ENCODE measurements at regions not wholly inside any gene's neighbourhood (a gene's known extent, or its start where the extent isn't known, plus 50 kb on each side); places are given as distances from the start of the nearest gene placed in this dataset.

GRCh38 chr2:189940913-189941312 is 121.6 kb downstream of the MSTN start:
- H3K4me1 ChIP-seq (ENCODE audit: control insufficient read depth, low read length), result peaks cover 3% of the 10 kb centered on the region
- TF ChIP-seq EZH2phosphoT487 (IDR thresholded peaks at IDR 0.05; ENCODE audit: borderline replicate concordance, low read length), result no peak
- TF ChIP-seq CTCF (IDR thresholded peaks at IDR 0.05; ENCODE audit: low read depth, low read length, poor library complexity, severe bottlenecking), result no peak
- no peak overlapping the region for H3K4me2 ChIP-seq (ENCODE audit: low read length)
- no peaks in the 10 kb centered on the region for H3K79me2 ChIP-seq (ENCODE audit: control insufficient read depth, low read length)
- H3K9me2 ChIP-seq (replicated peaks; ENCODE audit: control insufficient read depth, low read length), result no peaks in the 10 kb centered on the region
- H3K4me3 ChIP-seq (ENCODE audit: low read length), result no peak overlapping the region
- H3K27ac ChIP-seq (ENCODE audit: low read depth, low read length), result no peak overlapping the region
- no peaks in the 10 kb centered on the region; the same call in 1 of the 2 replicates for H3K36me3 ChIP-seq (ENCODE audit: control insufficient read depth, low read length)
- H3F3A ChIP-seq (ENCODE audit: control insufficient read depth, insufficient read depth), result no peaks in the 10 kb centered on the region
- H3K27me3 ChIP-seq (ENCODE audit: control insufficient read depth, low read length), result no peaks in the 10 kb centered on the region
- peaks cover 31% of the 10 kb centered on the region for H3K9me3 ChIP-seq (ENCODE audit: control insufficient read depth, insufficient read depth, low read length)
- no peaks in the 10 kb centered on the region for H4K20me1 ChIP-seq (ENCODE audit: control insufficient read depth, insufficient read depth, low read depth, low read length)

DNA sequence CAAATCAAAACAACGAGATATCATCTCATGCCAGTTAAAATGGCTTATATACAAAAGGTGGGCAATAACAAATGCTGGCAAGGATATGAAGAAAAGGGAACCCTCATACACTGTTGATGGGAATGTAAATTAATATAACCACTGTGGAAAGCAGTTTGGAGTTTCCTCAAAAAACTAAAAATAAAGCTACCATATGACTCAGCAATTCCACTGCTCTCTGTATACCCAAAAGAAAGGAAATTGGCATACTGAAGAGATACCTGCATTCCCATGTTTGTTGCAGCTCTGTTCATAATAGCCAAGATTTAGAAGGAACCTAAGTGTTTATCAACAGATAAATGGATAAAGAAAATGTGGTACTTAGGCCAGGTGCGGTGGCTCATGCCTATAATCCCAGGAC is 124.8 kb downstream of the MSTN start:
- no peak for TF ChIP-seq CTCF (IDR thresholded peaks at IDR 0.05; ENCODE audit: low read depth, low read length, poor library complexity, severe bottlenecking)
- TF ChIP-seq EZH2phosphoT487 (IDR thresholded peaks at IDR 0.05; ENCODE audit: borderline replicate concordance, low read length), result no peak
- Histone ChIP-seq H3K36me3 (ENCODE audit: control insufficient read depth, low read length) (no peaks in the 10 kb centered on the region), H3F3A (ENCODE audit: control insufficient read depth, insufficient read depth) (no peaks in the 10 kb centered on the region), H4K20me1 (ENCODE audit: control insufficient read depth, insufficient read depth, low read depth, low read length) (no peaks in the 10 kb centered on the region), H3K4me3 (ENCODE audit: low read length) (no peak overlapping the region), H3K4me2 (ENCODE audit: low read length) (no peak overlapping the region), H3K9me2 (replicated peaks; ENCODE audit: control insufficient read depth, low read length) (no peaks in the 10 kb centered on the region), H3K27me3 (ENCODE audit: control insufficient read depth, low read length) (no peaks in the 10 kb centered on the region), H3K79me2 (ENCODE audit: control insufficient read depth, low read length) (no peaks in the 10 kb centered on the region), H3K9me3 (ENCODE audit: control insufficient read depth, insufficient read depth, low read length) (peaks cover 18% of the 10 kb centered on the region), H3K27ac (ENCODE audit: low read depth, low read length) (no peak overlapping the region), H3K4me1 (ENCODE audit: control insufficient read depth, low read length) (no peaks in the 10 kb centered on the region)

- no peaks in the 10 kb centered on the region for H3K79me2 ChIP-seq (ENCODE audit: control insufficient read depth, low read length)
- no peaks in the 10 kb centered on the region for H3K9me2 ChIP-seq (replicated peaks; ENCODE audit: control insufficient read depth, low read length)
- H4K20me1 ChIP-seq (ENCODE audit: control insufficient read depth, insufficient read depth, low read depth, low read length), result no peaks in the 10 kb centered on the region
- H3F3A ChIP-seq (ENCODE audit: control insufficient read depth, insufficient read depth), result no peaks in the 10 kb centered on the region
- H3K4me2 ChIP-seq (ENCODE audit: low read length), result no peak overlapping the region
- no peaks in the 10 kb centered on the region for H3K4me1 ChIP-seq (ENCODE audit: control insufficient read depth, low read length)
- H3K36me3 ChIP-seq (ENCODE audit: control insufficient read depth, low read length), result no peaks in the 10 kb centered on the region
- no peak for TF ChIP-seq EZH2phosphoT487 (IDR thresholded peaks at IDR 0.05; ENCODE audit: borderline replicate concordance, low read length)
- H3K27ac ChIP-seq (ENCODE audit: low read depth, low read length), result no peak overlapping the region
- no peak overlapping the region for H3K4me3 ChIP-seq (ENCODE audit: low read length)
- H3K9me3 ChIP-seq (ENCODE audit: control insufficient read depth, insufficient read depth, low read length), result no peaks in the 10 kb centered on the region
- H3K27me3 ChIP-seq (ENCODE audit: control insufficient read depth, low read length), result no peaks in the 10 kb centered on the region
Measured at GRCh38 chr2:189933911-189934399, 128.6 kb downstream of the MSTN start.

DNA sequence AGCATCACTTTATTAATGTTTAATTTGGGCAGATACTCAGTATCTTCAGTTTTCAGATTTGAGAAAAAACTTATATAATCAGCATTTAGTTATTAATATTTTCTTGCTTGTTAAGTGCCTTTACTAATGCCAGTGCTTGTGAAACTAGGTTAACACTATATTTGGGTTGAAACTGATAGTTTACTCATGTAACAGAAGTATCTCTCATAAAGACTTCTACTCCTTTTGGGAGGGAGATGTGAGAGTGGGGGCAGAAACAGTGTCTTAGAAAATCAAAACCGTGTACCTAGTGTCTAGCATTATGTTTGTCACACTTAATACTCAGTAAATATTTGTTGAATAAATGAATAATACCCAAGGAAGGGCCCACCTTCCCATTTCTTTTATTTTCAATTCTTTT is 129.5 kb downstream of the MSTN start:
- H4K20me1 ChIP-seq (ENCODE audit: control insufficient read depth, insufficient read depth, low read depth, low read length), result no peaks in the 10 kb centered on the region
- H3K36me3 ChIP-seq (ENCODE audit: control insufficient read depth, low read length), result no peaks in the 10 kb centered on the region
- H3K9me2 ChIP-seq (replicated peaks; ENCODE audit: control insufficient read depth, low read length), result no peaks in the 10 kb centered on the region
- no peaks in the 10 kb centered on the region for H3K4me1 ChIP-seq (ENCODE audit: control insufficient read depth, low read length)
- H3K4me3 ChIP-seq (ENCODE audit: low read length), result no peak overlapping the region
- no peak overlapping the region for H3K4me2 ChIP-seq (ENCODE audit: low read length)
- H3K79me2 ChIP-seq (ENCODE audit: control insufficient read depth, low read length), result no peaks in the 10 kb centered on the region
- no peaks in the 10 kb centered on the region for H3K9me3 ChIP-seq (ENCODE audit: control insufficient read depth, insufficient read depth, low read length)
- no peaks in the 10 kb centered on the region for H3F3A ChIP-seq (ENCODE audit: control insufficient read depth, insufficient read depth)
- no peak overlapping the region for H3K27ac ChIP-seq (ENCODE audit: low read depth, low read length)
- H3K27me3 ChIP-seq (ENCODE audit: control insufficient read depth, low read length), result no peaks in the 10 kb centered on the region
- TF ChIP-seq CTCF (IDR thresholded peaks at IDR 0.05; ENCODE audit: low read depth, low read length, poor library complexity, severe bottlenecking) (no peak), EZH2phosphoT487 (IDR thresholded peaks at IDR 0.05; ENCODE audit: borderline replicate concordance, low read length) (no peak)

Measured in DOHH2 (cell line).